GM21717 (cell line): ENCODE measurements at regions not wholly inside any gene's neighbourhood (a gene's known extent, or its start where the extent isn't known, plus 50 kb on each side); places are given as distances from the start of the nearest gene placed in this dataset.
"Not testable (repeated sequence)": the region's sequence is repeated elsewhere in the genome, so short reads cannot be mapped to it uniquely, and the experiment has no call there.

Experiments
- ATAC-seq: cut with Tn5 transposase; IDR thresholded peaks from one replicate; pipeline ENCODE4 v1.9.1; 2021; ENCODE audit warnings: mild to moderate bottlenecking, moderate library complexity; ENCODE audit not compliant: unreplicated experiment

DNA sequence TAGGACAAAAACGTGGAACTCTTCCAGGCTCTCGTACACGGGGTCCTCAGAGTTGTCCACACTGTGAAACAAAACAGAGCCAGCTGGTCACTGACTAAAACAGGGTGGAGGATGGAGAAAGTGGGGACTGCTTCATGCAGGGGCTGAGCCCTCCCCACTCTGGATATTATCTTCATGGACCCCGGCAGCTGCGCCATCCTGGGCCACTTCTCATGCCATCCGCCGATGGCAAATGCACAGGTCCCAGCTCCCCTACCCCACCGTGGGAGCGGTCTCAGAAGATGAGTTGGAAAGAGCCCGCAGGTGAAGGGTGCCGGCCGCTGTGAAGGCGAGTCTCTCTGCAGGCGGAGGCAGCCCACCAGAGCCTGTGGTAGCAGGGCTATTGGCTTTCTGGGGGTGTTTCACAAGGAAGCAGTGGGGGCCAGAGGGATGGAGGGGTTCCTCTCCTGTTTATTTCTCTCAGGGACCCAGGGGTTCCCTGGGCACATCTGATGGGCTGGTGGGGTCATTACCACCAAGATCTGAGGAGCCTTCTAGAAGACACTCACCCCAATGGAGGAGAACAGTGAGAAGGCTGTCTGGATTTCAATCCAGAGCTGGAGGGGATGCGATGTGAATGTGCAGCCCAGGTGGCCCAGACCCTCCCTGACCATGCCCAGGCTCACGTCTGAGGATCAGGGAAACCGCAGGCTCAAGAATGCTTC is 177.3 kb downstream of the KLF13 start:
- no peak for ATAC-seq

DNA sequence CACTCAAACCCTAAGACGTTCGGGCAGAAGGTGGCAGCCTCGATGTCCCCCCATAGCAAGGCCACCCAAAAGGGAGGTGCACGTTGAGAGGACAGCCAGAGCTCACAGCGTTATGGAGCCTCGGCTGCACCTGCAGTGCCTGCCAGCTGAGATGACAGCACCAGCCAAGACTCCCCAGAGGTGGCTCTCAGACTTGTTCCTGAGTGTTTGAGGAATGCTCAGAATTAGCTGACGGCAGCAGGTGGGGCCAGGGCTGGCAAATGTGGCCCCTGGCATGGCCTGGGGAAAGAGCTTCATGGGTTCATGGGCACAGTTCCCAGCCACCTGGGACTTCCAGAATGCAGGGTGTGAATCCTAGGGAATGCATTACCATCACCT is 177.8 kb downstream of the KLF13 start:
- ATAC-seq = no peak

GRCh38 chr15:31507573-31507972 is 180.9 kb downstream of the KLF13 start:
- ATAC-seq = not testable (repeated sequence)

DNA sequence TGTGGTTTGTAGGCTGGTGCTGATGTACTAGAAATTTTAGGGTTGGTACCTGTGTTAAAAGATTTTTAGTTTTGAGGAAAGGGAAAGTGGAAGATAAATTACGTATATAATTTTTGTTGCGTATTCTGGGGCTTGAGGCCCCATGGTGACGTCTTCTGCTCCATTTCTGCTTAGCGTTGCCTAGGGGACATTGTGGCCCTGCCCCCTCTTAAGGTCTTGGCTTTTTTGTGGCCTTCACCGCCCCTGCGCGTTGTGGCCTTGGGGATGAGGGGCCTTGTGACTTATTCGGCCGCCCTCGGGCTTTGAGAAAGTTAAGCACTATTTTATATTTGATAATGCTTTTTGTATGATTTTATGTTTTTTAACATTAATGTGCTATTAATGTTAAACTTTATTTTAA is 182.0 kb downstream of the KLF13 start:
- ATAC-seq = no peak

GRCh38 chr15:31510057-31510456 is 183.4 kb downstream of the KLF13 start:
- no peak for ATAC-seq

- ATAC-seq = no peak
These were observed 185.2 kb downstream of the KLF13 start for GRCh38 chr15:31511707-31512310.

GRCh38 chr15:31513178-31513577 is 186.5 kb downstream of the KLF13 start:
- ATAC-seq = no peak

DNA sequence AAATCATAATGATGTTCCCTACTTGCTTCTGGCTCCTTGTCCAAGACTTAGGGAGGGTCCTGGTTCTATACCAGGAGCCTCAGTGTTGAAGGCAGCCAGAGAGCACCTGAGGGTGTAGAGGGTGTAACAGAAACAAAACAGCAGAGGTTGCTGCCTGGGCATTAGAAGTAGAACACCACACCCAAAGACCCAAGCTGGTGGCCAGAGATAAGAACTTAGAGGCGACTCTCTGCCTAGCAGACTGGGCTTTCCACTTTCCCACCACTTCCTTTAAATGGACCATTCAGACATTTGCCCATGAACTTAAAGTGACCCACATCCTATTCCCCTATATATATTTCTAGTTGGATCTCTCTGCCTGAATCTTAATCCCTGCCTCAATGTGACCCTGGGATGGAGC is 189.8 kb downstream of the KLF13 start:
- no peak for ATAC-seq

GRCh38 chr15:31516874-31517273 is 190.2 kb downstream of the KLF13 start:
- ATAC-seq = no peak

DNA sequence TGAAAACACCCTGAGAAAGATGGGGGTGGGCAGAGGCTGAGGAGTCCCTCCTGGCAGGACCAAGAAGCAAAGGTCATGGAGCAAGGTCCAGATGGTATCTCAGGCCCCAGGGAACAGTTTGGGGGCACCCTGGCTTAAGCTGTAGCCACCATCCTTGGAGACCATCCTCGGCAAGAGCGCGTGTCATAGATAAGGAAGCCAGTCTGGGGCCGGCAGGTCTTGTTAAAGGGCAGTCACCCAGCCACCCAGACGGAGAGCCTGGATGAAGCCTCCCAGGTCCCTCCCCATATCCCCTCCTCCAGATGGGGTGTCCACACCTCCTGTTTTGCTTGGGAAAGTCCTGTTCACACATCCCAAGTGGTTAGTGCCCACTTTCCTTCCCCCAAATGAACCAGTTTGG is 191.1 kb downstream of the KLF13 start:
- no peak for ATAC-seq

- no peak for ATAC-seq
These were observed 195.4 kb downstream of the KLF13 start for GRCh38 chr15:31522028-31522427.

GRCh38 chr15:31523027-31523654 is 196.5 kb downstream of the KLF13 start:
- ATAC-seq = no peak

GRCh38 chr15:31523655-31524049 is 197.0 kb downstream of the KLF13 start:
- no peak for ATAC-seq

DNA sequence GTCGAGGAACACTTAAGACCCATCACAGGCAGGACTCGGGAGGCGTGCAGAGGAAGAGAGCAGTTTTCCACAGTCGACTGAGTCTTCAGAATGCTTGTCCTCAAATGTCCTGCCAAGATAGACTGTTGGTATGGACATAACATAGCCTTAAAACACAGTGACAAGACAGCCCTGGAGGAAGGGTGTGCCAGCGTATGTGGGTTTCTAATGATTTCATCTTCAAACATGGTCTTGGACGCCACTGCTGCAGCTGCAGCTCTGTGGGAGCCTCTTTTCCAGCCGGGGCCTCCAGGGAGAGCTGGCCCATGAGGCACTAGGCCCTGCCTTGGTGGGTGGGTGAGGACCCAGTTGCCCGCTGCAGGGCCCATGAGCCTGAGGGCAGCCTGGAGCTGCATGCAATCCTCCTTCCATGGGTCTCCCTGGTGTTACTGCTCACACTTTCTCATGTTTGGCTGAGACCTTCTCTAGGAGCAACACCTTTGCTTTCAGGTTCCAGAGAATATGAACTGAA is 198.6 kb downstream of the KLF13 start:
- ATAC-seq = no peak

DNA sequence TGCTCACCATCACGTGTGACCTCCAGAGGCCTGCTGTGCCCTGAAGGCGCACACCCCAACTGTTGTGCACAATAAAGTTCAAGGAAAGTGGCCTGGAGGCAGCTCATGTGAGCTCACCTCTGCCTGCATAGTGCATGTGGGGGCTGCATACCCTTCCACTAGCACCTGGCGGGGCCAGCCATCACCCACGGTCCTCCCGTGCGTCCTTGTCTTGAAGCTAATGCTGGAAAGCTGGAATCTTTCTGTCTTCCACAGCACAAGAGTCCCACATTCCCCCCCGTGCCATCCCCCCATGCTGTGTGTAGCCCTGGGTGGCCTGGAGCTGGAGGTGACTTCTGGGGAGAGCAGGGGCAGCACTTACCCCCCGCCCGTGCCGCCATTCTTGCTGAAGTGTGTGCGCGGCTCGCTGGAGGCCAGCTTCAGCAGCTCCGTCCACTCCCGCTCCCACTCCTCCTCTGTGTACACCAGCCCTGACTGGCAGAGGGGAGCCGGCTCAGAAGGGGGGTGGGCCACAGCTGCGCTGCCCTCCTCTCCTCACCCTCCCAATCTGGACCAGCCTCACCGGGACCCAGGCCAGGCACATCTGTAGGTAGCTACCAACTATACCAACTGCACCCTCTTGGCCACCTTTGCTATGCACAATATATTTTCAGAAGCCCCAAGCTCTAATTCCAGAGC is 199.5 kb downstream of the KLF13 start:
- ATAC-seq = no peak

DNA sequence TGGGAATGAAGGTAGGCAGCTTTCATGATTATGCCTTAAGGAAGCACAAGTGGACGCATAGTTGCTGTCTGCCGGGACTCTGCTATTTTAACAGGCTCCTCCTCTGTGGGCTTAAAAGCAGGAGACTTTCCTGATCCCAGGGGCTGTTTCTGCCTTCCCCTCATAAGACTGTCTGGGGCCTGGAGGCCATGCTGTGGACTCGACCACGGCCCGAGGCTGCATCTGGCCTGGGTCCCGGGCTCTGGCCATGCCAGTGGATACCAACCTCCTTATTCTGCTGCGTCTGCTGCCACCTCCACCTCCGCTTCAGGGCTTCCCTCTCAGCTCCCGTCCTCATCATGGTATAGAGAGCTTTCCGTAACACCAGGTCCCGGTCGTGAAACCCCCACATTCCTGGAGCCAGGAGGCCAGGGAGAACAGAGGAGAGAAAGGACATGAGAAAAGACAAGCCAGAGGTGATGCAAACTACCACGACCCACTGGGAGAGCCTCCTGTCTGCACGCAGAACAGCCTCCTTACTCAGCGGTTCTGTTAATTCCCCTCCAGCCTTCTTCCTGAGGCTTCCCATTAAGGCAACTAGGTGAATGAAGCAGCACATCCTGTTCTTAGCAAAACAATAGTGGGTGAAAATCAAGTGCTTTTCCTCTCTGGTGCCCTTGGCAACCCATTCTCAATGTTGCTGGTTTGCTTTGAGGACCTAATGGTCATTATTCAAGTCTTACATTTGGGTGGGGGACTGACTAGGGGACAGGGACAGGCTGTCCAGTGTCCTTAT is 200.5 kb downstream of the KLF13 start:
- no peak for ATAC-seq

- no peak for ATAC-seq
These were observed 202.2 kb downstream of the KLF13 start for GRCh38 chr15:31528846-31529245.

DNA sequence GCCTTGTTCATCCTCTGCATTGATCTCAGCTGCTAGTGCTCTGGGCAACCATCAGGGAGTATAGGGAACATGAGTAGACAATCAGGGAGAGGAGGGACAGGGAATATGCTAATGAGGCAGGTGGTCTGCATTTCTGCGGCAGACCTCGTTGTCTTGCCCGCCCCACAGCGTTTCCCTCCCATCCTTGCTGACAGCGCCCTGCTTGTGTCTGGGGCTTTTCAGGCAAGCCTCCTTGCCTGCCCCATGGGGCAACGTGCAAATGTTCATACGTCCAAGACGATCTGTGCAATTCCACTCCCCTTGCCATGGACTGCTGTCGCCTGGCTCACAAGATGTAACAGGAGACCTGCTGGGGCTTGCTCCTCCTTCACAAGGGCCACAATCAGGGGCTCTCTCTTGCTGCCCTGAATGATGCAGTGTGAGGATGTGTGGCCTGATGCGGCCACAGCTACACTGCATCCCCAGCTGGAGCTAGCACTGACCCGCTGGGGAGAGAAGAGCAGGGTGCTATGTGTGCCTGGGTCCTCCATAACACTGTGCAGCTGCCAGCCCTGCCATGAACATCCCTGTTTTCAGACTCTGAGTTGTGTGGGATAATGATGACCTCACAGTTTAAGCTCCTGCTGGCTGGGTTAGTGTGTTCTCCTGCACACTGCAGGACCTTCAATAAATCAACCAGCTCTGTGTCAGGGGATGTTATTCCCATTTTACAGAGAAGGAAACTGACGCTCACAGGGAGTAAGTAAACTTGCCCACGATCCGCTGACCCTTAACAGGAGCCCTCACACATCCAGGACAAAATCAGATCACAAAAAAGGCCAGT is 211.3 kb downstream of the KLF13 start:
- no peak for ATAC-seq

DNA sequence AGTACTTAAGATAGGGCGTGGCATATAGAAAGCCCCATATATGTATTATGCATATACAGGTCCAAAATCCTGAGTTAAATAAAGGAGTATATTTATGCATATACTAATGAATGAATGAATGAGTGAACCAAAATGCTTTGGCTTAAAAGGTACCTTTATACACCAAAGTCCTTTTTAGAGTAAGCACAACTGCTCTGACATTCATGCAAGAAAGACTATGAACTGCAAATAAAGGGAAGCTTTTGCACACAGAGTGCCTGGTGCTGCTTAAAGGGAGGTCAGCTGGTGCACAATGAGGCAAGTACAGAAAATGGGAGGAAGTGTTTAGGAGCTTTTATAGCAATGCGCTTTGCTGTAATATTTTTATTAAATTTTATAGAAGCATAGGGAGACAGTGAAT is 214.0 kb downstream of the KLF13 start:
- no peak for ATAC-seq

DNA sequence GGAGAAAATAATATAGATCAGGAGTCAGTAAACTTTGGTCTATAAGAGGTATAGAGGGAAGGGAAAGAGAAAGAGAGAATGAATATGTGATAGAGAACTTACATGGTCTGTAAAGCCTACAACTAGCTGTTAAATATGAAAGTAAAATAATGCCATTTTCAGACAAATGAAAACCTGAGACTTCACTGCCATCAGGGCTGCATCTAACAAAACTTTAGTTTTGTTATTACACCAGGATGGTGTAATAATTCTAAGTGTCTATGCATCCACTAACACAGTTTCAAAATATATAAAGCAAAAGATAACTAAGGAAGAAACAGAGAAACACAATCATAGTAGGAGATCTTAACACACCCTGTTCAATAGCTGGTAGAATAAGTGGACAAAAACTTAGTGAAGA is 217.7 kb downstream of the KLF13 start:
- ATAC-seq = no peak
